ENCODE measurements at regions not wholly inside any gene's neighbourhood (a gene's known extent, or its start where the extent isn't known, plus 50 kb on each side); places are given as distances from the start of the nearest gene placed in this dataset.

DNA sequence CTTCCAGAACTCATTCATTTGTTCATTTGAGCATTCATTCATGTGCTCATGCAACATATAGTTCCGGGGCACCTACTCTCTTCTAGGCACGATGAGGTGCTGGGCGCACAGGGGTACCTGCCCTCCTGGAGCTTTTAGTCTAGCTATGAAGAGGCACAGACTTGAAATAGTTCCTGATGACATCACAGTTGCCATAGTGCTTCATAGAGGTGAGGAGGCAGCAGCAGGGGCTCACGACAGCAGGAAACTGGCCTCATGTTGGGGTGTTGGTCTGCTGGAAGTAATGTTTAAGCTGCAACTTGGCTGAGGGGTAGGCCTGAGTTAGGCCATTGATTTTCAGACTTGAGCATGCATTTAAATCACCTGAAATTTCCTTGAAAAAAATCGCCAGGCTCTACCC lies 195.5 kb downstream of the PHETA1 start:
- no peak for DNase-seq

DNA sequence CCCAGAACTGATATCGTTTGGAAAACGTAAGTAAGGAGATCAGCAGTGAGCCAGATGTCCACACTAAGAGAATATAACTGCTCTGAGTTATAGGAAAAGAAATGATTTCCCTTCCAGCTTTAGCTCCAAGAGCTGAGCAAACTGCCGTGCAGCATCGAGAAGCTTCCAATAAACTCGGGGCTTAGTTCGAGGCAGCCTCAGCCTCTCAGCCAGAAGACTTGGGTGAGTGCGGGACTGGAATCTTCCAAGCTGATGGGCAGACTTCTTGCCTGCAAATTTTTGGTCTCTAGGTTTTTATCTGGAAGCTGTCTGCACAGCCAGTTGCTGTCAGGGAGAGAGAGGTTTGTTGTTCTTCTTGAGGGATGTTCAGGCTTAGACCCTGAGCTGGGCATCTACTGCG lies 196.1 kb downstream of the PHETA1 start:
- DNase-seq = no peak

DNA sequence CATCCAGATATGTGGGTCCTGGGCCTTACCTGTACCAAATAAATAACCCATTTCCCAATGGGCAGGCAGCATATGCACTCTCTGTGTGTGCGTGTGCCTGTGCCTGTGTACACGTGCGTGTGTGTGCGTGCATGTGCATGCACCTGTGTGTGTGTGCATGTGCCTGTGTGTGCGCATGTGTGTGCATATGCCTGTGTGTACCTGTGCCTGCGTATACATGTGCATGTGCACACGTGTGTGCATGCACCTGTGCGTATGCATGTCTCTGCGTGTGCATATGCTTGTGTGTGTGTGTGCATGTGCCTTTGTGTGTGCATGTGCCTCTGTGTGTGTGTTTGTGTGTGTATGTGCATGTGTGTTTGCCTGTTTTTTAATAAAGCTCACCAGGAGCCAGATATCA lies 197.1 kb downstream of the PHETA1 start:
- no peak for DNase-seq

DNA sequence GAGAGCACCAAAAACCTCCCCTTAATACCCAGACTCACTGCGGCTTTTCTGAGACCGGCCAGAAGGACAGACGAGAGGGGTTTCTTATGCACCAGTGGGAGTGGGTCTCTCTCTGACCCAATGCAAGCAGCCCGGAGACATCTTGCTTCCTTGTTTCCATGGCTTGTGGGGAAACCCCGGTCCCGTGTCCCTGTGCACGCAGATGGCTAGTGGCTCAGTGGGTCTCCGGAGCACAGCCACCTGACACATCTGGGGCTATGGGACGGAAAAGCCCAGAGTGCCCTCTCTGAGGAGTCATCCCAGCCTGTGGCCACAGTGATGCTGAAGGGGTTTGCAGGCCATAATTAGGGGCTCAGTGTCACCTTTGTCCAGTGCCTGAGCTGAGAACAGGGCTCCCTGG lies 197.6 kb downstream of the PHETA1 start:
- DNase-seq = no peak

DNA sequence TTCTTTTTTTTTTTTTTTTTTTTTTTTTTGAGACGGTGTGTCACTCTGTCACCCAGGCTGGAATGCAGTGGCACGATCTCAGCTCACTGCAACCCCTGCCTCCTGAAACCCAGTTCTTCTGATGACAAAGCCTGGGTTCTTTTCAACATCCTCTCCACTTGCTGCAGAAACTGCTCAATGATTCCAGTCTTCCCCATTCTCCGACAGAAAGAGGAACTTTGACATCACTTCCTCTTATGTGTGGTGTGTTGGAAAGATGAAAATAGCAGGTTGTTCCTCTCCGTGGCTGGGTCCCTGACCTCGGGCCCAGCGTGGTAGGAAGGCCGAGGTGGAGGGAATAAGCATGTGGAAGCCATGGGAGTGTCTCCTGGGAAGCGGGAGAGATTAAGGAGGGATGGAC lies 198.4 kb downstream of the PHETA1 start:
- DNase-seq = no peak

DNA sequence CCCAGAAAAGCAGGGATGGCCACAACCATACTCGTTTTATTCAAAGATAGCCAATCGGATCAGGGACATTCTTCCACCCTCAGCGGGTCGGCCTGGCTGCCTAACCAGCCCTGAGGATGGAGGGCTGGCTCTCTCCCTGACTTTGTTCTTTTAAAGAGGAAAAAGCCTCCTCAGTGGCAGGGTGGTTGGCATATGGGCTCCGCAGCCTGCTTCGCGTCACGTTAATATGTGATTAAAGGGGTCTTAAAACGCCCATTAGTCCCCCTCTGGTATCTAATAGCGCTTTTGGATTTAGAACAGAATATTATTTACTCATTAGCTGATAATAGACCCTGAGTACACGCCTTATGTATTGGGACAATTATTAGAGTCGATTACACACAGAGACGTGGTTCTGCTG lies 199.4 kb downstream of the PHETA1 start:
- DNase-seq = no peak

DNA sequence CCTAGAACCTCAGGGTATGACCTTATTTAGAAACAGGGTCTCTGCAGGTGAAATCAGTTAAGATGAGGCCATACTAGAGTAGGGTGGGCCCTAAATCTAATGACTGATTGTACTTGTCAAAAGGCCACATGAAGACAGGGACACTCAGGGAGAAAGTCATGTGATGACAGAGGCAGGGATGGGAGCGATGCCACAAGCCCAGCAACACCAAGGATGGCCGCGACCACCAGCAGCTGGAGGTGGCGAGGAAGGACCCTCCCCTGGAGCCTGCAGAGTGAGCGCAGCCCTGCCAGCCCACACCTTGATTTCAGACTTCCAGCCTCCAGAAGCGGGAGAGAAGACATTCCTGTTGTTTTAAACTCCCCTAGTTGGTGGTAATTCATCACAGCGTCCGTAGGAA lies 199.9 kb downstream of the PHETA1 start:
- DNase-seq = no peak

GRCh38 chr12:111168009-111168900 lies 200.6 kb downstream of the PHETA1 start:
- DNase-seq = no peak

DNA sequence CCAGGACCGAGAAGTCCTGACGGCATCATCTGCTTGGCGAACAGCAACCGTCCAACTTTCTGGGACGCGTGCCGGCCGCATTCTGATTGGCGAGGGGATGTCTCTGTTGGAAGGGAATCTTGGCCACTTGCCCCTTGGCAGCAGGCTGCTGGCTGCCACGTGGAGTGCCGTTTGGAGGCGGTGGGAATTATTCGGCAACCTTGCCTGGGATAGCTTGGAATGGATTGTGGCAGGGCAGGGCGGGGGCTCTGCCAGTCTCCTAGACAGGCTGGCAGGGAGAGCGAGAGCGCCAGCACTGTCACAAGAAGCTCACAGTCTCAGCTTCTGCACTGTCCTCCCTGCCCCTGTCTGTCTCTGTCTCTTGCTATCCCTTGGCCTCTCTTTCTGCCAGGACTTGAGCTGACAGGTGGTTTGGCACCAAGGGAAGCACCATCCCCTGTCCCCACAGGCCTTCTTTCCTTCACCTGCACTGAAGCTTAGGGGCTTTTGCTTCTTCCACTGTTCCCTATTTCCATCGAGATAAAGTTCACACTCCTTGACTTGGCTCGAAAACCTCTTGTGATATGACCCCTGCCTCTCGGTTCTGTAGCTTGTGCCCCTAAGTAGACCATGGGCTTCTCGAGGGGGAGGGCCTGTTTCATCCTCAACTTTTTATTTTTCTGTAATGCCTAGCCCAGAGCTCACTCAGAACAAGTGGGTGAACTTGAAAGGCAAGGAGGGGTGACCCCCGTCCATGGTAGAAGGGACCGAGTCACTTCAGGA lies 201.9 kb downstream of the PHETA1 start:
- no peak for DNase-seq

GRCh38 chr12:111164833-111165525 lies 203.9 kb downstream of the PHETA1 start:
- no peak for DNase-seq

- no peak for DNase-seq
These were observed 205.5 kb downstream of the PHETA1 start for GRCh38 chr12:111163422-111163821.

DNA sequence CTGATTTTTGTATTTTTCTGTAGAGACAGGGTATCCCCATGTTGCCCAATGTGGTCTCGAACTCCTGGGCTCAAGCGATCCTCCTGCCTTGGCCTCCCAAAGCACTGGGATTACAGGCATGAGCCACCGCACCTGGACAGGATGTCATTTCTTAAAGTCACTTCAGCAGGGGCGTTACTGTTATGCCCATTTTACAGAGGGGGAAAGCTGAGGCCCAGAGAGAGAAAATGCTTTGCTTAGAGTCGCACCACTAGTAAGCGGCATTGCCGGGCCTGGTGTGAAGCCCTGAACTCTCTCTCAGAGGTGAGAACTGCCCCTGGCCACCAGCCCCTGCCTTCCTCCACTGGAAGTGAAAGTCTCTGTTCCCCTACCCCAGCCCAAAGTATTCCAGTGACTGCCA lies 207.0 kb downstream of the PHETA1 start:
- DNase-seq = no peak

- DNase-seq = no peak
These were observed 208.3 kb downstream of the PHETA1 start for GRCh38 chr12:111160350-111161241.

- DNase-seq = no peak
These were observed 209.9 kb downstream of the PHETA1 start for GRCh38 chr12:111158992-111159391.

DNA sequence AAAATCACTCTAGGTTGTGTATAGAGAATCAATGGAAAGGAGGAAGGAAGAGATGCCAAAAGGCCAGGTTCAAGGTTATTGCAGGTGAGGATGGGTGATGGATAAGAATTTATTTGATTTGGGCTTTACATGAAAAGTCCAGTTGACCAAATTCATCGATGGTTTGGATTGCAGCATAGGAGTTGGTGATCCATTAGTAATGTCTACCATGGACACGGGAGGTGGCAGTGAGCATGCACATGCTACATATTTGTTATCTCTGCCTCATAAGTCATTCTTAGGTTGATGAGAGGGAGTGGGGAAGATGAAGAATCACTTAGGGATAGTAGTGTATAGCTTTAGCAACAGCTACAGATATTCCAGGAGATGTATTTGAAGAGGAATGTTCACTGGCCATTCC lies 211.4 kb downstream of the PHETA1 start:
- no peak for DNase-seq

GRCh38 chr12:111156304-111156703 lies 212.6 kb downstream of the PHETA1 start:
- no peak for DNase-seq

GRCh38 chr12:111155521-111155920 lies 213.4 kb downstream of the PHETA1 start:
- DNase-seq = no peak

GRCh38 chr12:111155020-111155419 lies 213.9 kb downstream of the PHETA1 start:
- no peak for DNase-seq

GRCh38 chr12:111154147-111154834 lies 214.6 kb downstream of the PHETA1 start:
- DNase-seq = no peak

- DNase-seq = no peak
These were observed 216.3 kb downstream of the PHETA1 start for GRCh38 chr12:111152561-111152960.

DNA sequence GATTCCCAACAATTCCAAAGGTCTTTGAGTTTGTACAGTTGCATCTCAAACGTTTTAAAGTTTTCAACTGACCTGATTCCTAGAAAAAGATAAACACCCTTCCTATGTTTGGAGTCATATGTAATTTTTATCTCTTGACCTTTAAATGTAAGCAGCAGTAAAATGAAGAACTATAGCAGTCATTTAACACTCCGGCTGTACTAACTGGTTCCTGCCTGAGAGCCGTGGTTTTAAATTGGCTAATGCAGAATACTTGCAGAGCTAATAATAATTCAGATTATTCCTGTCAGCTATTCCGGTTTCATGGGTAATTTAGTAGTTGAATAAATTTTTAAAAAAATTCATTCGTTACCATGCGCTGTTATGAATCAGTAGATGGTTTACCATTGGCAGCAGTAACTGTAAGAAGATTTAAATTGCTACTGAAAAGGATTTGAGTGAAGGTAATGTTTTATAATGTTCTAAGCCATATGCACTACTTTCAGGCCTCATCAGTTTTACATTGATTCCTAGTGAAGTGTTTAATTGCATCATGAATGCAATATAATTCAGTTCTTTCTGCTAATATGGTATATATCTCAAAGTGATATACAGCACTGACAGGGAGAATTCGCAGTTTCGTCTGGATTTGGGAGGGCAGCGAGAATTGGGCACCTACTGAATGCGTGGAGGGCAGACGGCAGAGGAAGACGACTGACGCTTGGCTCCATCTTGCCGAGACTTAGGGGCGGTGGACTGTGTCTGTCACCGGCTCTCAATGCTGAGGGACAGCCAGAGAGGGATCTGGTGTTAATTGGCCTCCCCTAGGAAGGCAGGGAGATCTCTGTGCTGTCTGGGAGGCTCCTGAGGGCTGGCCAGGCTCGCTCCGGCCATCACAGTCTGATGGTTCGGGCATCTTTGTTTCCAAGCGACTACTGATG lies 217.7 kb downstream of the PHETA1 start:
- no peak for DNase-seq
